PC-9 (cell line): ENCODE measurements at regions not wholly inside any gene's neighbourhood (a gene's known extent, or its start where the extent isn't known, plus 50 kb on each side); places are given as distances from the start of the nearest gene placed in this dataset.

Experiments
- BruUV-seq: library from RNA; stranded (reverse); fragments of 400-500 nt; replicated peaks from 2 replicates; lab custom pipeline; 2021; lab: Mats Ljungman, UMichigan
- CTCF ChIA-PET: fragments of 300-600 bp; sonication (Branson Sonifier 250); formaldehyde crosslinking; loops from one replicate; lab custom pipeline; 2022; ENCODE audit warnings: antibody characterized with exemption; lab: Charles Lee
- POLR2A ChIA-PET: fragments of 300-600 bp; sonication (Branson Sonifier 250); formaldehyde crosslinking; loops from one replicate; lab custom pipeline; 2022; ENCODE audit warnings: antibody characterized with exemption; ENCODE audit not compliant: unreplicated experiment; lab: Charles Lee
- DNase-seq, 2 experiments: peaks; one replicate each; pipeline versions ENCODE4 v3.0.0 to v3.0.0-alpha.2; 2015 to 2022; ENCODE audit warnings: mixed read lengths in 1 of 2
- H2AFZ ChIP-seq: fragments of 200-600 bp; sonication (generic); 2 replicates; pipeline ENCODE4 v1.8.1; 2017; ENCODE audit warnings: antibody characterized with exemption
- H3F3A ChIP-seq: fragments of 200-600 bp; sonication (generic); 2 replicates; pipeline ENCODE4 v1.8.1; 2017; ENCODE audit warnings: antibody characterized with exemption, mild to moderate bottlenecking, low read depth; ENCODE audit not compliant: insufficient read depth
- H3K27ac ChIP-seq: fragments of 200-600 bp; sonication (generic); 2 replicates; pipeline ENCODE4 v1.6.1; 2016; ENCODE audit warnings: mixed run types
- H3K27me3 ChIP-seq: fragments of 200-600 bp; sonication (generic); 2 replicates; pipeline ENCODE4 v1.6.1; 2016; ENCODE audit warnings: low read depth, mixed run types; ENCODE audit not compliant: insufficient read depth
- H3K36me3 ChIP-seq: fragments of 200-600 bp; sonication (generic); 2 replicates; pipeline ENCODE4 v1.6.1; 2016; ENCODE audit warnings: low read depth, mixed run types
- H3K4me1 ChIP-seq: fragments of 200-600 bp; sonication (generic); replicated peaks from 2 replicates; pipeline ENCODE4 v1.6.1; 2016; ENCODE audit warnings: mixed run types; ENCODE audit not compliant: insufficient read depth
- H3K4me2 ChIP-seq: fragments of 200-600 bp; sonication (generic); 2 replicates; pipeline ENCODE4 v1.6.1; 2017; ENCODE audit warnings: mixed run types
- H3K4me3 ChIP-seq: fragments of 200-600 bp; sonication (generic); 2 replicates; pipeline ENCODE4 v1.6.1; 2016; ENCODE audit warnings: mixed run types
- H3K79me2 ChIP-seq: fragments of 200-600 bp; sonication (generic); 2 replicates; pipeline ENCODE4 v1.6.1; 2017; ENCODE audit warnings: low read depth, mixed run types
- H3K9me2 ChIP-seq: fragments of 200-600 bp; sonication (generic); 2 replicates; pipeline ENCODE4 v1.8.1; 2017; ENCODE audit warnings: mild to moderate bottlenecking; ENCODE audit not compliant: insufficient read depth
- H3K9me3 ChIP-seq: fragments of 200-600 bp; sonication (generic); 2 replicates; pipeline ENCODE4 v1.8.1; 2016; ENCODE audit warnings: low read depth; ENCODE audit not compliant: insufficient read depth
- H4K20me1 ChIP-seq: fragments of 200-600 bp; sonication (generic); 2 replicates; pipeline ENCODE4 v1.8.1; 2017; ENCODE audit not compliant: insufficient read depth
- CTCF ChIP-seq: fragments of 200-600 bp; sonication (generic); conservative IDR thresholded peaks from 2 replicates; pipeline ENCODE4 v1.6.1; 2017; ENCODE audit warnings: mixed run types, antibody characterized with exemption, mild to moderate bottlenecking, moderate library complexity
- EZH2 ChIP-seq: fragments of 200-600 bp; sonication (generic); IDR thresholded peaks from 2 replicates; pipeline ENCODE4 v1.8.0; 2017; ENCODE audit warnings: antibody characterized with exemption, low read depth
- intact Hi-C: fragments of 100-400 bp; cut with micrococcal nuclease; formaldehyde crosslinking; loops from one replicate; pipeline ENCODE4 v1.10.0; 2022; ENCODE audit not compliant: unreplicated experiment

GRCh38 chr1:36731226-36732014, 248.7 kb upstream of the CSF3R start:
- H3F3A ChIP-seq, result no peaks in the 10 kb centered on the region
- H3K9me3 ChIP-seq, result no peaks in the 10 kb centered on the region
- H3K4me1 ChIP-seq, result peaks cover 12% of the 10 kb centered on the region
- H3K36me3 ChIP-seq, result no peaks in the 10 kb centered on the region
- CTCF ChIA-PET, result no interaction called here
- H3K79me2 ChIP-seq, result no peaks in the 10 kb centered on the region
- no peaks in the 10 kb centered on the region for H4K20me1 ChIP-seq
- H3K27ac ChIP-seq, result no peak overlapping the region
- H3K27me3 ChIP-seq, result peaks cover 20% of the 10 kb centered on the region
- no peak overlapping the region for H3K4me3 ChIP-seq
- POLR2A ChIA-PET, result no interaction called here
- H3K9me2 ChIP-seq, result no peaks in the 10 kb centered on the region; the same call in 1 of the 2 replicates
- intact Hi-C loops, result no loop called here
- no peak overlapping the region for H3K4me2 ChIP-seq
- H2AFZ ChIP-seq, result no peak overlapping the region
- DNase-seq, result no peak
- TF ChIP-seq EZH2, result no peak
- no peak for TF ChIP-seq CTCF
- no TSS peak for BruUV-seq

- ChIA-PET POLR2A (no interaction called here), CTCF (no interaction called here)
- Histone ChIP-seq H3K36me3 (no peaks in the 10 kb centered on the region), H3K27me3 (peaks cover 19% of the 10 kb centered on the region), H3K4me2 (peak overlapping the region; percentile 42; the same call in 1 of the 2 replicates), H3K4me3 (peak overlapping the region; percentile 27; the same call in 1 of the 2 replicates), H3K79me2 (no peaks in the 10 kb centered on the region), H3F3A (no peaks in the 10 kb centered on the region), H3K27ac (no peak overlapping the region), H3K9me3 (no peaks in the 10 kb centered on the region), H2AFZ (peak overlapping the region; percentile 26; the same call in 1 of the 2 replicates), H3K9me2 (no peaks in the 10 kb centered on the region; the same call in 1 of the 2 replicates), H3K4me1 (peaks cover 12% of the 10 kb centered on the region), H4K20me1 (no peaks in the 10 kb centered on the region)
- intact Hi-C loops, result no loop called here
- DNase-seq, result no peak
- no TSS peak for BruUV-seq
- no peak for TF ChIP-seq EZH2
- no peak for TF ChIP-seq CTCF
Observed at GRCh38 chr1:36730599-36730998, 247.9 kb upstream of the CSF3R start.

- peak overlapping the region; percentile 42 for H3K4me2 ChIP-seq
- no peak for TF ChIP-seq EZH2
- TF ChIP-seq CTCF, result no peak
- H3K9me2 ChIP-seq, result no peaks in the 10 kb centered on the region; the same call in 1 of the 2 replicates
- POLR2A ChIA-PET, result no interaction called here
- no peaks in the 10 kb centered on the region for H4K20me1 ChIP-seq
- no peaks in the 10 kb centered on the region for H3K36me3 ChIP-seq
- intact Hi-C loops, result no loop called here
- no TSS peak for BruUV-seq
- H3K79me2 ChIP-seq, result no peaks in the 10 kb centered on the region
- peak overlapping the region; percentile 27; the same call in 1 of the 2 replicates for H3K4me3 ChIP-seq
- no peak for DNase-seq
- H3K27ac ChIP-seq, result no peak overlapping the region
- H3K9me3 ChIP-seq, result no peaks in the 10 kb centered on the region
- H3F3A ChIP-seq, result no peaks in the 10 kb centered on the region
- peaks cover 12% of the 10 kb centered on the region for H3K4me1 ChIP-seq
- CTCF ChIA-PET, result no interaction called here
- peak overlapping the region; percentile 26; the same call in 1 of the 2 replicates for H2AFZ ChIP-seq
- H3K27me3 ChIP-seq, result peaks cover 12% of the 10 kb centered on the region
Observed at GRCh38 chr1:36729716-36730510, 247.2 kb upstream of the CSF3R start.
